ENCODE measurements at regions not wholly inside any gene's neighbourhood (a gene's known extent, or its start where the extent isn't known, plus 50 kb on each side); places are given as distances from the start of the nearest gene placed in this dataset.
A peak's percentile ranks its signal among the peaks of the same experiment; 100 is the strongest.
"Not testable (repeated sequence)": the region's sequence is repeated elsewhere in the genome, so short reads cannot be mapped to it uniquely, and the experiment has no call there.

DNA sequence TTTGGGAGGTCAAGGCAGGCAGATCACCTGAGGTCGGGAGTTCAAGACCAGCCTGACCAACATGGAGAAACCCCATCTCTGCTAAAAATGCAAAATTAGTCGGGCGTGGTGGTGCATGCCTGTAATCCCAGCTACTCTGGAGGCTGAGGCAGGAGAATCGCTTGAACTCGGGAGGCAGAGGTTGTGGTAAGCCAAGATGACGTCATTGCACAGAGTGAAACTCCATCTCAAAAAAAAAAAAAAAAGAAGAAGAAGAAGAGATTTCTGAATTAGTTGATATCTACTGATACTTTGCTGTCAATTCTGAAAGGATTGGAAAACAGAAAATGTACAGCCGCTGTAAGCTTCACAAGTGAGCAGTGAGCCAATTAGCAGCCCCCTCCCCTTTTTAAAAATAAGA lies 144.4 kb upstream of the RREB1 start:
- not testable (repeated sequence) for H2BK5ac ChIP-seq (ENCODE audit: low read depth, low read length, poor library complexity); DNase-seq; H3K79me1 ChIP-seq (ENCODE audit: low read length); H3K27me3 ChIP-seq (ENCODE audit: insufficient read depth, low read length); H4K8ac ChIP-seq (ENCODE audit: low read depth, low read length); H3K9ac ChIP-seq (ENCODE audit: low read length); H3K4me1 ChIP-seq (ENCODE audit: control insufficient read depth in 1 of 2, insufficient read depth in 2 of 2, low read length in 2 of 2); H3K9me3 ChIP-seq (ENCODE audit: insufficient read depth, low read depth, low read length); H3K27ac ChIP-seq (ENCODE audit: low read depth, low read length); H3K79me2 ChIP-seq (ENCODE audit: control insufficient read depth, insufficient read depth, low read length, poor library complexity); H3K4me2 ChIP-seq (ENCODE audit: low read length); H2AFZ ChIP-seq (ENCODE audit: insufficient read depth, low read length, poor library complexity); H3K14ac ChIP-seq (ENCODE audit: low read length); H3K36me3 ChIP-seq (ENCODE audit: control insufficient read depth in 1 of 2, insufficient read depth in 2 of 2, low read length in 2 of 2); H2BK12ac ChIP-seq (ENCODE audit: low read length); H2AK5ac ChIP-seq (ENCODE audit: low read length); H3K18ac ChIP-seq (ENCODE audit: low read length); H2BK120ac ChIP-seq (ENCODE audit: insufficient read depth, low read length, poor library complexity); H3K4ac ChIP-seq (ENCODE audit: low read depth, low read length); H3K23ac ChIP-seq (ENCODE audit: low read length); H3K4me3 ChIP-seq (ENCODE audit: low read depth, low read length); H4K12ac ChIP-seq (ENCODE audit: low read depth, low read length)
- no CpG with 5 or more reads among the region's 7 CpGs for WGBS (ENCODE audit: extremely low coverage, insufficient coverage, insufficient read length)
- peak overlapping the region; percentile 4 for H4K91ac ChIP-seq (ENCODE audit: low read depth, low read length)

DNA sequence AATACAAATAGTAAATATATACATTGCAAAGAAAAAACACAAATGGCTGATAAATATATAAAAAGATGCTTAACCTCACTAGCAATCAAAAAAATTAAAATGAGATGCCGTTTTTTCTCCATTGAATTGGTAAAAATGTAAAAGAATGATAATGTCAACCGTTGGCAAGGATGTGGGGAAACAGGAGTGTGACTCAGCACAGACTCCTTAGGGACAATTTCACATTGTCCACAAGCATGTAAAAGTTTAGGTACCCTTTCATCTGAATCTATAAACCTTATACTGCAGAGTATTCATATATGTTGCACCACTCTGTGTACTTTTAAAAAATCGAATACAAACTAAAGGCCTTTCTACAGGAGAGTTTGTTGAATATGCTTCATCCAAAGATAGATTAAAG lies 143.1 kb upstream of the RREB1 start:
- no peak overlapping the region for H3K4me3 ChIP-seq (ENCODE audit: low read depth, low read length)
- H3K4me1 ChIP-seq (ENCODE audit: control insufficient read depth in 1 of 2, insufficient read depth in 2 of 2, low read length in 2 of 2), result peaks cover 0 to 8% of the 10 kb centered on the region in 2 experiments
- H4K12ac ChIP-seq (ENCODE audit: low read depth, low read length), result no peak overlapping the region
- H3K27me3 ChIP-seq (ENCODE audit: insufficient read depth, low read length), result no peaks in the 10 kb centered on the region
- H3K9ac ChIP-seq (ENCODE audit: low read length), result no peak overlapping the region
- H3K36me3 ChIP-seq (ENCODE audit: control insufficient read depth in 1 of 2, insufficient read depth in 2 of 2, low read length in 2 of 2), result no peaks in the 10 kb centered on the region
- no peak overlapping the region for H2BK12ac ChIP-seq (ENCODE audit: low read length)
- no peak overlapping the region for H2BK5ac ChIP-seq (ENCODE audit: low read depth, low read length, poor library complexity)
- no peak overlapping the region for H2BK120ac ChIP-seq (ENCODE audit: insufficient read depth, low read length, poor library complexity)
- no peak overlapping the region for H2AK5ac ChIP-seq (ENCODE audit: low read length)
- H3K9me3 ChIP-seq (ENCODE audit: insufficient read depth, low read depth, low read length), result no peaks in the 10 kb centered on the region
- no peak overlapping the region for H4K91ac ChIP-seq (ENCODE audit: low read depth, low read length)
- H2AFZ ChIP-seq (ENCODE audit: insufficient read depth, low read length, poor library complexity), result no peak overlapping the region
- WGBS (ENCODE audit: extremely low coverage, insufficient coverage, insufficient read length), result no CpG with 5 or more reads among the region's 3 CpGs
- peaks cover 9% of the 10 kb centered on the region for H3K79me1 ChIP-seq (ENCODE audit: low read length)
- no peak overlapping the region for H3K23ac ChIP-seq (ENCODE audit: low read length)
- H3K79me2 ChIP-seq (ENCODE audit: control insufficient read depth, insufficient read depth, low read length, poor library complexity), result no peaks in the 10 kb centered on the region
- H3K27ac ChIP-seq (ENCODE audit: low read depth, low read length), result no peak overlapping the region
- H4K8ac ChIP-seq (ENCODE audit: low read depth, low read length), result no peak overlapping the region
- no peak for DNase-seq
- no peak overlapping the region for H3K4ac ChIP-seq (ENCODE audit: low read depth, low read length)
- no peak overlapping the region for H3K14ac ChIP-seq (ENCODE audit: low read length)
- no peak overlapping the region for H3K18ac ChIP-seq (ENCODE audit: low read length)
- no peak overlapping the region for H3K4me2 ChIP-seq (ENCODE audit: low read length)

DNA sequence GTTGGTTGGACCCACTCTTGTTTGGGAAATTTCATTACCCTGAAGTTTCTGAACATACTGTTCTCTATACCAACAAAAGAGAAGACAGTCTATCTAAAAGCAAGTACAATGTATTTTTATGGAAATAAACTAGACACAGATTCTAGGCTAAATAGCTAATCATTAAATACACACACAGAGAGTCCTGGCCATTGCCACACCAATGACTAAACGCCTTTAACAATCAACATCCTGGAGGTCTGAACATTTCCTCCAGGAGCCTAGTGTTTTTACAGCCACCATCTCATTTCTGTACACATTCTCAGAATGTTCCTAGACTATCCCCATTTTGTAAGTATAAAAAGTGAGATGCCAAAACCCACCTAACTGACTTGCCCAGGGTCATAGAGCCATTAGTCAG lies 141.6 kb upstream of the RREB1 start:
- H3K4ac ChIP-seq (ENCODE audit: low read depth, low read length), result no peak overlapping the region
- no peaks in the 10 kb centered on the region for H3K79me2 ChIP-seq (ENCODE audit: control insufficient read depth, insufficient read depth, low read length, poor library complexity)
- no peaks in the 10 kb centered on the region for H3K36me3 ChIP-seq (ENCODE audit: control insufficient read depth in 1 of 2, insufficient read depth in 2 of 2, low read length in 2 of 2)
- no peak overlapping the region for H2BK120ac ChIP-seq (ENCODE audit: insufficient read depth, low read length, poor library complexity)
- peaks cover 0 to 16% of the 10 kb centered on the region in 2 experiments for H3K4me1 ChIP-seq (ENCODE audit: control insufficient read depth in 1 of 2, insufficient read depth in 2 of 2, low read length in 2 of 2)
- H2BK5ac ChIP-seq (ENCODE audit: low read depth, low read length, poor library complexity), result no peak overlapping the region
- no peaks in the 10 kb centered on the region for H3K9me3 ChIP-seq (ENCODE audit: insufficient read depth, low read depth, low read length)
- H2BK12ac ChIP-seq (ENCODE audit: low read length), result no peak overlapping the region
- no peak overlapping the region for H3K9ac ChIP-seq (ENCODE audit: low read length)
- no peak overlapping the region for H3K4me2 ChIP-seq (ENCODE audit: low read length)
- H4K12ac ChIP-seq (ENCODE audit: low read depth, low read length), result no peak overlapping the region
- H3K27me3 ChIP-seq (ENCODE audit: insufficient read depth, low read length), result no peaks in the 10 kb centered on the region
- H3K79me1 ChIP-seq (ENCODE audit: low read length), result peaks cover 12% of the 10 kb centered on the region
- no peak overlapping the region for H3K4me3 ChIP-seq (ENCODE audit: low read depth, low read length)
- no CpG with 5 or more reads among the region's 1 CpG for WGBS (ENCODE audit: extremely low coverage, insufficient coverage, insufficient read length)
- H2AK5ac ChIP-seq (ENCODE audit: low read length), result no peak overlapping the region
- H3K23ac ChIP-seq (ENCODE audit: low read length), result no peak overlapping the region
- no peak overlapping the region for H3K18ac ChIP-seq (ENCODE audit: low read length)
- no peak overlapping the region for H2AFZ ChIP-seq (ENCODE audit: insufficient read depth, low read length, poor library complexity)
- no peak overlapping the region for H4K8ac ChIP-seq (ENCODE audit: low read depth, low read length)
- no peak for DNase-seq
- no peak overlapping the region for H3K14ac ChIP-seq (ENCODE audit: low read length)
- H4K91ac ChIP-seq (ENCODE audit: low read depth, low read length), result peak overlapping the region; percentile 14
- no peak overlapping the region for H3K27ac ChIP-seq (ENCODE audit: low read depth, low read length)

DNA sequence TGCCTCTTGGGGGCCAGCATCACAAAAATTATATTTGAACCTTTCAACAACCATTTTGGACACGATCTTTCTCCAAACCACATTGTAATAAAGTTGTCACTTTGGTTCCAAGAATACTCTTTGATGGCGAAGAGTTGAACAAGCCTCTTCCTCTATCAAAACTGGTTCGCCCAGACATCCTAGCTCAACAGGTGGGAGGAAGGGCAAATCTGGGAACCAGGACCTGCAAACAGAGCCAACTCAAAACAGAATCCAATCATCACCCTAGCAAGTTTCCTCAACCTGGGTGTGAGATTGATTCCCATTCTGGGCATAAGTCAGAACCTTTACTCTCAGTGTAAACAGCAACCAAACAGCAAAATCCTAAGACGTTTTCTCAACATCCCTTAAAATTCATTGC lies 141.2 kb upstream of the RREB1 start:
- Histone ChIP-seq H2BK5ac (ENCODE audit: low read depth, low read length, poor library complexity) (no peak overlapping the region), H3K4me1 (ENCODE audit: control insufficient read depth in 1 of 2, insufficient read depth in 2 of 2, low read length in 2 of 2) (peaks cover 2 to 19% of the 10 kb centered on the region in 2 experiments), H3K27me3 (ENCODE audit: insufficient read depth, low read length) (no peaks in the 10 kb centered on the region), H2AFZ (ENCODE audit: insufficient read depth, low read length, poor library complexity) (no peak overlapping the region), H3K14ac (ENCODE audit: low read length) (no peak overlapping the region), H3K9me3 (ENCODE audit: insufficient read depth, low read depth, low read length) (no peaks in the 10 kb centered on the region), H3K4me3 (ENCODE audit: low read depth, low read length) (no peak overlapping the region), H3K9ac (ENCODE audit: low read length) (no peak overlapping the region), H3K79me1 (ENCODE audit: low read length) (peaks cover 12% of the 10 kb centered on the region), H3K23ac (ENCODE audit: low read length) (no peak overlapping the region), H4K12ac (ENCODE audit: low read depth, low read length) (no peak overlapping the region), H3K27ac (ENCODE audit: low read depth, low read length) (peak overlapping the region; percentile 14), H3K36me3 (ENCODE audit: control insufficient read depth in 1 of 2, insufficient read depth in 2 of 2, low read length in 2 of 2) (no peaks in the 10 kb centered on the region), H2BK120ac (ENCODE audit: insufficient read depth, low read length, poor library complexity) (peak overlapping the region; percentile 20), H2AK5ac (ENCODE audit: low read length) (no peak overlapping the region), H3K18ac (ENCODE audit: low read length) (no peak overlapping the region), H3K4me2 (ENCODE audit: low read length) (no peak overlapping the region), H4K91ac (ENCODE audit: low read depth, low read length) (peak overlapping the region; percentile 21), H3K79me2 (ENCODE audit: control insufficient read depth, insufficient read depth, low read length, poor library complexity) (no peaks in the 10 kb centered on the region), H4K8ac (ENCODE audit: low read depth, low read length) (no peak overlapping the region), H2BK12ac (ENCODE audit: low read length) (no peak overlapping the region), H3K4ac (ENCODE audit: low read depth, low read length) (no peak overlapping the region)
- whole genome bisulfite sequencing (ENCODE audit: extremely low coverage, insufficient coverage, insufficient read length), result no CpG with 5 or more reads among the region's 4 CpGs
- DNase-seq, result no peak
